Panc1 (cell line): ENCODE measurements at regions not wholly inside any gene's neighbourhood (a gene's known extent, or its start where the extent isn't known, plus 50 kb on each side); places are given as distances from the start of the nearest gene placed in this dataset.

Experiments used
- CTCF ChIP-seq: fragments of 450-650 bp; IDR thresholded peaks from 2 replicates; pipeline ENCODE4 v1.5.1; 2017; ENCODE audit warnings: mild to moderate bottlenecking
- POLR2AphosphoS5 ChIP-seq: IDR thresholded peaks from 2 replicates; pipeline ENCODE4 v1.6.1; 2012; ENCODE audit warnings: mild to moderate bottlenecking, low read depth, low read length, moderate library complexity
- SIN3A ChIP-seq: IDR thresholded peaks from 2 replicates; pipeline ENCODE4 v1.6.1; 2012; ENCODE audit warnings: low read depth, mild to moderate bottlenecking, low read length, moderate library complexity, borderline replicate concordance; ENCODE audit not compliant: insufficient read depth
- TCF7L2 ChIP-seq: IDR thresholded peaks from 2 replicates; pipeline ENCODE4 v1.6.1; 2011; ENCODE audit warnings: mild to moderate bottlenecking, low read depth, low read length, inconsistent platforms

GRCh38 chr7:113179313-113179712 lies 61.0 kb upstream of the SMIM30 start:
- TF ChIP-seq TCF7L2 (no peak), CTCF (no peak), POLR2AphosphoS5 (no peak), SIN3A (no peak)
